SK-N-MC (cell line): ENCODE measurements at regions not wholly inside any gene's neighbourhood (a gene's known extent, or its start where the extent isn't known, plus 50 kb on each side); places are given as distances from the start of the nearest gene placed in this dataset.

Experiments used
- EZH2 ChIP-seq: fragments of 200-600 bp; sonication (generic); IDR thresholded peaks from one replicate; pipeline ENCODE4 v1.6.1; 2017; ENCODE audit warnings: antibody characterized with exemption
- FOXP2 ChIP-seq: optimal IDR thresholded peaks from 2 replicates; pipeline ENCODE3; 2011; ENCODE audit warnings: mild to moderate bottlenecking, moderate library complexity; ENCODE audit not compliant: insufficient read depth; ENCODE audit errors: extremely low read length, control extremely low read depth
- POLR2AphosphoS5 ChIP-seq: IDR thresholded peaks from 2 replicates; pipeline ENCODE4 v1.6.1; 2012; ENCODE audit warnings: mild to moderate bottlenecking, low read depth, low read length, borderline replicate concordance

DNA sequence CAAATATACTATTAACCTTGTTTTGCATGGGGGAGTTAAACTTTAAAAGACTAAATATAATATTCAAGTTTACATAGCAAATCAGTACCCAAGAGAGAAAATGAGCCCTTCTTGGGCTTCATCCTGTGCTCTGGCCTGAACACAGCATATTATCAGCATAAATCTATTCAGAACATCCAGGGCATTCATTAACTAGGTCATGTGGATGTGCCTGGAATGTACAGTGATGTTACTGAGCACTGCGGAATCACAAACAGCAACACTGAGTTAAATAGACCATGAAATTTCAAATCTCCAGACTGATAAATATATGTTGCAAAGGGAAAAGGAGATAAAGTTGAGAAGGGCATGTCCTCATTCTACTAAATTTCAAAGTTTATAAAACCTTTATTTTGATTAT lies 426.4 kb downstream of the AASDHPPT start:
- TF ChIP-seq POLR2AphosphoS5 (no peak), EZH2 (no peak), FOXP2 (no peak)
